HepG2 (cell line): ENCODE measurements at regions not wholly inside any gene's neighbourhood (a gene's known extent, or its start where the extent isn't known, plus 50 kb on each side); places are given as distances from the start of the nearest gene placed in this dataset.

Experiments used
- ADNP ChIP-seq: sonication (generic); formaldehyde crosslinking; IDR thresholded peaks from 2 replicates; pipeline ENCODE4 v1.4.0; 2020; ENCODE audit warnings: missing genetic modification reagents
- BATF2 ChIP-seq: sonication (generic); formaldehyde crosslinking; IDR thresholded peaks from 2 replicates; pipeline ENCODE4 v1.8.0; 2022; ENCODE audit warnings: mild to moderate bottlenecking, missing genetic modification reagents, moderate library complexity
- BHLHE40 ChIP-seq: IDR thresholded peaks from 2 replicates; pipeline ENCODE4 v1.6.1; 2011; ENCODE audit warnings: low read length, improper control_type of control experiment
- EEA1 ChIP-seq: sonication (generic); formaldehyde crosslinking; IDR thresholded peaks from 2 replicates; pipeline ENCODE4 v1.5.1; 2020; ENCODE audit warnings: mild to moderate bottlenecking, missing genetic modification reagents, borderline replicate concordance
- LBX2 ChIP-seq: sonication (generic); formaldehyde crosslinking; IDR thresholded peaks from 2 replicates; pipeline ENCODE4 v1.5.0; 2020; ENCODE audit warnings: missing genetic modification reagents, mild to moderate bottlenecking, borderline replicate concordance
- MED1 ChIP-seq: sonication (generic); formaldehyde crosslinking; IDR thresholded peaks from 2 replicates; pipeline ENCODE4 v1.4.0; 2020; ENCODE audit warnings: missing genetic modification reagents
- MNT ChIP-seq: fragments of 450-650 bp; IDR thresholded peaks from 2 replicates; pipeline ENCODE4 v1.6.1; 2016
- MYNN ChIP-seq: sonication (generic); formaldehyde crosslinking; IDR thresholded peaks from 2 replicates; pipeline ENCODE4 v1.4.0; 2020; ENCODE audit warnings: mild to moderate bottlenecking, low read depth, missing genetic modification reagents
- PAF1 ChIP-seq: IDR thresholded peaks from 2 replicates; pipeline ENCODE4 v1.6.1; 2016; ENCODE audit warnings: missing genetic modification reagents, missing compliant biosample characterization
- PRMT3 ChIP-seq: sonication (generic); formaldehyde crosslinking; IDR thresholded peaks from 2 replicates; pipeline ENCODE4 v1.8.1; 2022; ENCODE audit warnings: low read depth, mild to moderate bottlenecking, moderate library complexity, missing genetic modification reagents, borderline replicate concordance
- SOX13 ChIP-seq, 3 experiments: fragments of 450-650 bp in 1 of 3; sonication (generic) in 1 of 3; formaldehyde crosslinking in 1 of 3; IDR thresholded peaks in 2 of 3; conservative IDR thresholded peaks in 1 of 3; 2 replicates each; pipeline versions ENCODE4 v1.5.0 to v1.6.1; 2016 to 2020; ENCODE audit warnings: antibody characterized with exemption in 1 of 3, mild to moderate bottlenecking in 1 of 3, missing compliant biosample characterization in 1 of 3, missing genetic modification reagents in 1 of 3, moderate library complexity in 1 of 3
- SOX5 ChIP-seq: IDR thresholded peaks from 2 replicates; pipeline ENCODE4 v1.6.1; 2016; ENCODE audit warnings: borderline replicate concordance
- THAP9 ChIP-seq: sonication (generic); formaldehyde crosslinking; IDR thresholded peaks from 2 replicates; pipeline ENCODE4; 2020; ENCODE audit warnings: missing genetic modification reagents, mild to moderate bottlenecking, borderline replicate concordance
- ZBTB25 ChIP-seq: IDR thresholded peaks from 2 replicates; pipeline ENCODE4 v1.6.1; 2018; ENCODE audit warnings: missing genetic modification reagents
- ZFP62 ChIP-seq: sonication (generic); formaldehyde crosslinking; IDR thresholded peaks from 2 replicates; pipeline ENCODE4 v1.4.0; 2020; ENCODE audit warnings: missing genetic modification reagents
- ZNF160 ChIP-seq: sonication (generic); formaldehyde crosslinking; IDR thresholded peaks from 2 replicates; pipeline ENCODE4 v1.8.0; 2022; ENCODE audit warnings: mild to moderate bottlenecking, inconsistent platforms, missing genetic modification reagents
- ZNF362 ChIP-seq: sonication (generic); formaldehyde crosslinking; IDR thresholded peaks from 2 replicates; pipeline ENCODE4 v1.4.0; 2020; ENCODE audit warnings: missing genetic modification reagents, mild to moderate bottlenecking, borderline replicate concordance
- ZNF432 ChIP-seq: sonication (generic); formaldehyde crosslinking; IDR thresholded peaks from 2 replicates; pipeline ENCODE4 v1.5.0; 2020; ENCODE audit warnings: missing genetic modification reagents, mild to moderate bottlenecking, borderline replicate concordance
- ZNF773 ChIP-seq: sonication (generic); formaldehyde crosslinking; IDR thresholded peaks from 2 replicates; pipeline ENCODE4 v1.4.0; 2020; ENCODE audit warnings: missing genetic modification reagents, borderline replicate concordance
- ZNF841 ChIP-seq: sonication (generic); formaldehyde crosslinking; IDR thresholded peaks from 2 replicates; pipeline ENCODE4 v1.8.1; 2023; ENCODE audit warnings: missing genetic modification reagents, borderline replicate concordance

GRCh38 chr6:137370871-137371633, 123.1 kb downstream of the OLIG3 start (continued):
- TF ChIP-seq LBX2 (CRISPR knock-in tag) (no peak), EEA1 (no peak), MNT (no peak), PAF1 (CRISPR knock-in tag) (no peak), ZNF432 (CRISPR knock-in tag) (no peak), MYNN (CRISPR knock-in tag) (no peak), THAP9 (CRISPR knock-in tag) (no peak), MED1 (CRISPR knock-in tag) (peak; percentile 26; the same call in 1 of the 2 replicates), ZNF773 (CRISPR knock-in tag) (no peak), ZNF362 (no peak), ZNF160 (CRISPR knock-in tag) (no peak), SOX5 (CRISPR knock-in tag) (peak; percentile 67; the same call in 1 of the 2 replicates), SOX13 (IDR thresholded peaks at IDR 0.05) (no peak), SOX13 (CRISPR knock-in tag; conservative IDR thresholded peaks at IDR 0.05 in 1 of 2, IDR thresholded peaks at IDR 0.05 in 1 of 2) (peak in 1 of 2 experiments; percentile 61; a peak in 1 of 4 replicates), BHLHE40 (no peak), PRMT3 (CRISPR knock-in tag) (no peak), ADNP (CRISPR knock-in tag) (no peak), ZNF841 (CRISPR knock-in tag) (no peak), ZFP62 (no peak), BATF2 (no peak), ZBTB25 (CRISPR knock-in tag) (no peak; the same call in 1 of the 2 replicates)
